HUES64 (cell line): ENCODE measurements at regions not wholly inside any gene's neighbourhood (a gene's known extent, or its start where the extent isn't known, plus 50 kb on each side); places are given as distances from the start of the nearest gene placed in this dataset.

ENCODE experiments used
- H3K27ac ChIP-seq: 2 replicates; pipeline ENCODE4 v1.7.0; 2013; ENCODE audit warnings: low read depth, low read length, inconsistent platforms
- H3K27me3 ChIP-seq: 2 replicates; pipeline ENCODE4 v1.6.1; 2013; ENCODE audit warnings: mild to moderate bottlenecking, low read length; ENCODE audit not compliant: insufficient read depth
- H3K36me3 ChIP-seq: 2 replicates; pipeline ENCODE4 v1.6.1; 2013; ENCODE audit warnings: mild to moderate bottlenecking, low read length; ENCODE audit not compliant: insufficient read depth
- H3K4me1 ChIP-seq: 2 replicates; pipeline ENCODE4 v1.6.1; 2013; ENCODE audit warnings: mild to moderate bottlenecking, low read length, moderate library complexity; ENCODE audit not compliant: insufficient read depth
- H3K4me3 ChIP-seq: 2 replicates; pipeline ENCODE4 v1.5.1; 2013; ENCODE audit warnings: mild to moderate bottlenecking, low read length, moderate library complexity
- H3K9ac ChIP-seq: 2 replicates; pipeline ENCODE4 v1.6.1; 2013; ENCODE audit warnings: mild to moderate bottlenecking, low read depth, low read length
- H3K9me3 ChIP-seq: 2 replicates; pipeline ENCODE4 v1.6.1; 2013; ENCODE audit warnings: low read depth, low read length; ENCODE audit not compliant: insufficient read depth
- WGBS: fragments of 150-250, 120-280 bp; methylation state at CpG from one replicate; pipeline ENCODE4 v1.1.7; 2013; ENCODE audit warnings: missing lambda C conversion rate; 5-methylcytosine and 5-hydroxymethylcytosine counted together

GRCh38 chr2:120829633-120830025 lies 94.0 kb downstream of the GLI2 start:
- H3K9ac ChIP-seq, result no peak overlapping the region
- H3K4me3 ChIP-seq, result no peak overlapping the region
- peaks cover 17% of the 10 kb centered on the region for H3K4me1 ChIP-seq
- H3K9me3 ChIP-seq, result no peaks in the 10 kb centered on the region
- no peaks in the 10 kb centered on the region for H3K27me3 ChIP-seq
- 94% methylated on average over 6 of the region's 6 CpGs for WGBS
- H3K36me3 ChIP-seq, result no peaks in the 10 kb centered on the region; the same call in 1 of the 2 replicates
- H3K27ac ChIP-seq, result no peak overlapping the region

GRCh38 chr2:120830096-120830830 lies 94.6 kb downstream of the GLI2 start:
- no peaks in the 10 kb centered on the region for H3K27me3 ChIP-seq
- WGBS, result 91% methylated on average over 11 of the region's 11 CpGs
- H3K4me1 ChIP-seq, result peaks cover 19% of the 10 kb centered on the region
- H3K9me3 ChIP-seq, result no peaks in the 10 kb centered on the region
- no peak overlapping the region for H3K27ac ChIP-seq
- H3K4me3 ChIP-seq, result no peak overlapping the region
- H3K36me3 ChIP-seq, result no peaks in the 10 kb centered on the region; the same call in 1 of the 2 replicates
- no peak overlapping the region for H3K9ac ChIP-seq

GRCh38 chr2:120831086-120831485 lies 95.4 kb downstream of the GLI2 start:
- 91% methylated on average over 2 of the region's 2 CpGs for WGBS
- no peaks in the 10 kb centered on the region; the same call in 1 of the 2 replicates for H3K36me3 ChIP-seq
- no peaks in the 10 kb centered on the region for H3K27me3 ChIP-seq
- H3K27ac ChIP-seq, result no peak overlapping the region
- peaks cover 13% of the 10 kb centered on the region for H3K4me1 ChIP-seq
- no peaks in the 10 kb centered on the region for H3K9me3 ChIP-seq
- H3K9ac ChIP-seq, result no peak overlapping the region
- no peak overlapping the region for H3K4me3 ChIP-seq

- no peaks in the 10 kb centered on the region for H3K27me3 ChIP-seq
- no peak overlapping the region for H3K4me3 ChIP-seq
- no peak overlapping the region for H3K27ac ChIP-seq
- H3K9me3 ChIP-seq, result no peaks in the 10 kb centered on the region
- 96% methylated on average over 6 of the region's 6 CpGs for WGBS
- H3K36me3 ChIP-seq, result peaks cover 6% of the 10 kb centered on the region
- peaks cover 15% of the 10 kb centered on the region for H3K4me1 ChIP-seq
- no peak overlapping the region for H3K9ac ChIP-seq
These were observed 96.2 kb downstream of the GLI2 start for GRCh38 chr2:120831891-120832290.

- Histone ChIP-seq H3K9me3 (no peaks in the 10 kb centered on the region), H3K27ac (no peak overlapping the region)
- WGBS, result 94% methylated on average over 11 of the region's 11 CpGs
These were observed 96.8 kb downstream of the GLI2 start for GRCh38 chr2:120832296-120833070.

GRCh38 chr2:120833127-120833675 lies 97.5 kb downstream of the GLI2 start:
- H3K9ac ChIP-seq, result no peak overlapping the region
- H3K27ac ChIP-seq, result no peak overlapping the region
- H3K4me1 ChIP-seq, result peaks cover 15% of the 10 kb centered on the region
- no peak overlapping the region for H3K4me3 ChIP-seq
- peaks cover 6% of the 10 kb centered on the region for H3K36me3 ChIP-seq
- no peaks in the 10 kb centered on the region for H3K27me3 ChIP-seq
- H3K9me3 ChIP-seq, result no peaks in the 10 kb centered on the region
- WGBS, result 90% methylated on average over 3 of the region's 3 CpGs

More at GRCh38 chr2:120832296-120833070, 96.8 kb downstream of the GLI2 start:
- Histone ChIP-seq H3K4me3 (no peak overlapping the region), H3K9ac (peak overlapping the region; percentile 19; the same call in 1 of the 2 replicates), H3K36me3 (peaks cover 6% of the 10 kb centered on the region), H3K27me3 (no peaks in the 10 kb centered on the region), H3K4me1 (peaks cover 15% of the 10 kb centered on the region)

GRCh38 chr2:120834206-120834605 lies 98.5 kb downstream of the GLI2 start:
- Histone ChIP-seq H3K27me3 (no peaks in the 10 kb centered on the region), H3K27ac (no peak overlapping the region), H3K4me1 (peaks cover 15% of the 10 kb centered on the region), H3K9ac (no peak overlapping the region), H3K36me3 (peaks cover 6% of the 10 kb centered on the region), H3K4me3 (no peak overlapping the region), H3K9me3 (no peaks in the 10 kb centered on the region)
- 79% methylated on average over 3 of the region's 3 CpGs for WGBS

- peaks cover 6% of the 10 kb centered on the region for H3K36me3 ChIP-seq
- H3K9ac ChIP-seq, result no peak overlapping the region
- H3K27me3 ChIP-seq, result no peaks in the 10 kb centered on the region
- WGBS, result 96% methylated on average over 5 of the region's 5 CpGs
- H3K4me1 ChIP-seq, result peaks cover 15% of the 10 kb centered on the region
- H3K27ac ChIP-seq, result no peak overlapping the region
- no peaks in the 10 kb centered on the region for H3K9me3 ChIP-seq
- H3K4me3 ChIP-seq, result no peak overlapping the region
These were observed 100.6 kb downstream of the GLI2 start for GRCh38 chr2:120836281-120836680.

- Histone ChIP-seq H3K4me3 (no peak overlapping the region), H3K9me3 (no peaks in the 10 kb centered on the region), H3K27ac (no peak overlapping the region), H3K36me3 (peaks cover 6% of the 10 kb centered on the region), H3K27me3 (no peaks in the 10 kb centered on the region), H3K9ac (no peak overlapping the region), H3K4me1 (peaks cover 3% of the 10 kb centered on the region; the same call in 1 of the 2 replicates)
- 91% methylated on average over 13 of the region's 13 CpGs for WGBS
These were observed 105.3 kb downstream of the GLI2 start for GRCh38 chr2:120840795-120841487.

- 96% methylated on average over 12 of the region's 12 CpGs for WGBS
- H3K9ac ChIP-seq, result no peak overlapping the region
- no peak overlapping the region for H3K4me3 ChIP-seq
- peaks cover 9% of the 10 kb centered on the region for H3K4me1 ChIP-seq
- no peaks in the 10 kb centered on the region for H3K9me3 ChIP-seq
- H3K27me3 ChIP-seq, result no peaks in the 10 kb centered on the region
- no peak overlapping the region for H3K27ac ChIP-seq
- no peaks in the 10 kb centered on the region; the same call in 1 of the 2 replicates for H3K36me3 ChIP-seq
These were observed 107.1 kb downstream of the GLI2 start for GRCh38 chr2:120842456-120843439.
